WERI-Rb-1 (cell line): ENCODE measurements at regions not wholly inside any gene's neighbourhood (a gene's known extent, or its start where the extent isn't known, plus 50 kb on each side); places are given as distances from the start of the nearest gene placed in this dataset.

Experiments used
- DNase-seq: peaks from one replicate; pipeline ENCODE4 v3.0.0-alpha.2; 2020
- H3K27ac ChIP-seq: fragments of 250-450 bp; sonication (Bioruptor Pico); 2 replicates; pipeline ENCODE4 v1.5.1; 2020; ENCODE audit warnings: mild to moderate bottlenecking, moderate library complexity
- H3K27me3 ChIP-seq: fragments of 250-450 bp; sonication (Bioruptor Pico); 2 replicates; pipeline ENCODE4 v1.5.1; 2021; ENCODE audit warnings: mild to moderate bottlenecking, low read depth, moderate library complexity; ENCODE audit not compliant: insufficient read depth, severe bottlenecking
- H3K36me3 ChIP-seq: fragments of 250-450 bp; sonication (Bioruptor Pico); 2 replicates; pipeline ENCODE4 v1.5.1; 2020; ENCODE audit warnings: mild to moderate bottlenecking, moderate library complexity
- H3K4me3 ChIP-seq: 2 replicates; pipeline ENCODE4 v1.5.1; 2011; ENCODE audit warnings: low read depth, mild to moderate bottlenecking, control low read depth, low read length
- H3K9me3 ChIP-seq: fragments of 250-450 bp; sonication (Bioruptor Pico); 2 replicates; pipeline ENCODE4 v1.5.1; 2021; ENCODE audit warnings: mild to moderate bottlenecking, moderate library complexity; ENCODE audit not compliant: severe bottlenecking
- CTCF ChIP-seq: IDR thresholded peaks from 2 replicates; pipeline ENCODE4 v1.5.1; 2011; ENCODE audit warnings: low read depth, mild to moderate bottlenecking, control low read depth, inconsistent platforms, low read length

DNA sequence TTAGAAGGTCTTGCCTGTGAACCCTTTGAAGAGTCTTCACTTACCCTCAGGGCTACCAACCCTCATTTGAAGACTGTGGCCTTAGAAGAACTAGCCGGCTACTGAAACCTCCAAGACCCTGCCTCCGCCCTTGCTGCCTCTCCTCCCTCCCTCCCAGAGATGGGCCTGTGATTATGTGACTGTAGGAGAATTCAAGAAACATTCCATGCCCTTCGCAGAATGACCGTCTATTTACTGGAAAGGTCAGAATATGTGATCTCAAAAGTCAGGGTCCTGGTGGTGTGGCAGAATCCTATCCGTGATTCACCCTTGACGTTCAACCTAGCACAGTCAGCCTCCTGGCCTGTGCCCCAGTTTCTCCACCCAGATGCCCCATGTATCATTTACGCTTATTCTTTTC is 109.6 kb downstream of the CTNND1 start:
- no peak overlapping the region for H3K27ac ChIP-seq
- no peak overlapping the region for H3K4me3 ChIP-seq
- TF ChIP-seq CTCF: no peak
- H3K36me3 ChIP-seq: no peaks in the 10 kb centered on the region
- peaks cover 70% of the 10 kb centered on the region for H3K27me3 ChIP-seq
- H3K9me3 ChIP-seq: no peaks in the 10 kb centered on the region
- no peak for DNase-seq

DNA sequence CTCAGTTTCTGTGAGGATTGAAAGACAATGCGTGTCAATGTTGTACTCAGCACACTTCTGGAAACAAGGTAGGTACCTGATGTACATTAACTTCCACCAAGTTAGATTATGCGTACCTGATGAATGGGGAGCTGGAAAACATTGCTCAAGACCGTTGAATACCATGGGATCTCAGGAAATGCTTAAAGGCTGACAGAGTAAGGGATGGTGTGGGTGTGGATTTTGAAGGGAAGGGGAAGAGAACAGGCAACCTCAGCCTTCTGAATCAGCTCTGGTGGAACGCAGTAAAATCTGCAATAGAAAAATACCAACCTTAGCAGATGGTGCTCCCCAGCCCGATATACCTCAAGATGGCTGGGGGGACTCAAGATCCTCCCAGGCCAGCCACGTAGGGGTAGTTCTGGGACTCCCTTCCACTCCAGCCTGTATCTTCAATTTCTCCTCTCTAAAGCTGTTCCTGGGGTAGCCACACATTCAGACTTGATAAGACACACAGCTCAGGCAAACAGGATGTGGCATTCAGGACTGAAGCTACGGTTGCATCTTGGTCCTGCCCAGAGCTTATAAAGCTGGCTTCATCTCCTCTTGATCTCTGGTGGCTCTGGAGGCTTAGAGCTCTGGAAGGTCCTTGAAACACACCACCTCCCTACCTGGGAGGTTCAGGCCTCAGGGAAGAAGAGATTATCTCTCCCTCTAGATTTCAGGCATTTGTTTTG is 111.8 kb downstream of the CTNND1 start:
- DNase-seq: no peak
- no peak for TF ChIP-seq CTCF
- Histone ChIP-seq H3K27ac (no peak overlapping the region), H3K27me3 (peaks cover 52% of the 10 kb centered on the region), H3K36me3 (no peaks in the 10 kb centered on the region), H3K9me3 (no peaks in the 10 kb centered on the region), H3K4me3 (no peak overlapping the region)

DNA sequence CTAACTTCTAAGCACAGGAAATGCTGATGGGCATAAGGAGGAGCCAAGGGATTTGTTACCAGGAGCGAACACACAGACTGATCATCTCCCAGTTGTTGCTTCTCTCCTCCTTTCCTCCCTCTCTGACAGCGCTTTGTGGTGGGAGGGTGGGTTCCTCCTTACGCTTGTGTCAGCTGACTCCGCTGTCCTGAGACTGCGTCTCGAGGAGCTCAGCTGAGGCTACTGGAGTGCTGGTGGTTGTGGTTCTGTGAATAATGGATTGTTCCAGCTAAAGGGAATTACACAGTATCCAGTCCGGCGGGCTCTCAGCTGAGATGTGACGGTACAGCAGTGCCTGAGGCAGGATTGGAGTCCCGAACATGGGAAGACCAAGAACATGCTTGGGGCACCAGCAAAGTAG is 113.4 kb downstream of the CTNND1 start:
- no peaks in the 10 kb centered on the region for H3K9me3 ChIP-seq
- peaks cover 51% of the 10 kb centered on the region for H3K27me3 ChIP-seq
- no peak for DNase-seq
- TF ChIP-seq CTCF: no peak
- no peak overlapping the region for H3K4me3 ChIP-seq
- no peak overlapping the region for H3K27ac ChIP-seq
- no peaks in the 10 kb centered on the region for H3K36me3 ChIP-seq

- H3K9me3 ChIP-seq: no peaks in the 10 kb centered on the region
- H3K36me3 ChIP-seq: no peaks in the 10 kb centered on the region
- H3K27ac ChIP-seq: no peak overlapping the region
- H3K27me3 ChIP-seq: peaks cover 48% of the 10 kb centered on the region
- no peak for TF ChIP-seq CTCF
- no peak for DNase-seq
- no peak overlapping the region for H3K4me3 ChIP-seq
Measured at GRCh38 chr11:57881647-57882046, 120.0 kb downstream of the CTNND1 start.

GRCh38 chr11:57883630-57884029 is 122.0 kb downstream of the CTNND1 start:
- Histone ChIP-seq H3K27ac (no peak overlapping the region), H3K36me3 (no peaks in the 10 kb centered on the region), H3K9me3 (no peaks in the 10 kb centered on the region), H3K27me3 (peaks cover 59% of the 10 kb centered on the region), H3K4me3 (no peak overlapping the region)
- TF ChIP-seq CTCF: no peak
- no peak for DNase-seq
